ENCODE measurements at regions not wholly inside any gene's neighbourhood (a gene's known extent, or its start where the extent isn't known, plus 50 kb on each side); places are given as distances from the start of the nearest gene placed in this dataset.

DNA sequence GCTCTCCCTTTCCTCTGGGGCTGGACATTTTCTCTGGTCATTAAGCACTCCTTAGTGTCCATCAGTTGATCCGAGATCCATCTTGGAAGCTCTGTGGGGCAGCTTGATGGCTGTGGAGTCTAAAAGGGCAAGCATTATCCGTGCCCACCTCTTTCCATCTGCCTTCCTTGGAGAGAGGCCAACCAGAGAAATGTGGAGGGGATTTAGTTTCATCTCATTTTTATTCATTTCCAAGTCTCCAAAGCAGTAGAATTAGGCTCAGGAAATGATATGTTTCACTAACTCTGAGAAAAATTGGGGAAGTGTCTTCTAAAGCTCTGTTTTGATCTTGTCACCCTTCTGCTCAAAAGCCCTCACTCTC lies 95.9 kb upstream of the KLHL25 start:
- no peak for DNase-seq

GRCh38 chr15:85891470-85891869 lies 96.7 kb upstream of the KLHL25 start:
- DNase-seq: no peak

GRCh38 chr15:85892232-85892631 lies 97.5 kb upstream of the KLHL25 start:
- DNase-seq: no peak

- no peak for DNase-seq
Measured at GRCh38 chr15:85897207-85897894, 102.6 kb upstream of the KLHL25 start.

DNA sequence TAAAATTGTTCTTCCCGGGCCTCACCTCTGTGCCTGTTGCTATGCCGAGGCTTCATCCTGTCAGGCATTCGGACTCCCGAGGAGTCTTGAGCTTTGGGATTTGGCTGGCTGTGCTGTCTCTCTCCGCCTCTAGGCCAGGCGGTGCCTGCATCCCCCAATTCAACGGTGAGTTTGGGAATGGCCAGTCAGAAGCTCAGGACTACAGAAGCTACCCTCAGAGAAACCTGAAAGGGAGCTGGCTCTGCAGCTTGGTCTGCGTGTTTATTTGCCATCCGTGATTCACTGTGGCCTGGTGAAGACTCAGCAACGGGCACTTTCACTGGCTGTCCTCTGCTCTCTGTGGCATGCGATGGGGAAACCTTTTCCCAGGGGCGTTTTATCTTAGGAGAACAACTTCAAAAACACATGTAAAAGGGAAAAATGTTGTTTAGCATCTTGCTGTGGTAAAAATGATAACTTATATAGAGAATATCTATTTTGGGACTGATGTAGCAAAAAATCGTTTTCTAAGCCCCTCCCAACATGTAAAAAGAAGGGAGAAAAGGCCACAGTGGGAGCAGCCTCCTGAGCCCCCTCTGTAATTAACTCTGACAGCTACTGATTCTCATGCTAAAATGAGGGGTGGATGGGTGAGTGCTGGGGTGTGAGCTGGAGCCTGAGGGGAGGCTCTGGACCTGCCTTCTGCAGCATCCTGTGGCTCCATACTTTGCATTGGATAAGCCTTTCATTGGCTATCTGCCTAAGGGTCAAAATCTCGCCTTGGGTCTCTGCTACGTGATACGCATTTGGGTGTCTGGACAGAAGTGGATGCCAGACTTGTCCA lies 103.4 kb upstream of the KLHL25 start:
- DNase-seq: no peak

GRCh38 chr15:85899927-85900326 lies 105.2 kb upstream of the KLHL25 start:
- DNase-seq: no peak

- no peak for DNase-seq
Measured at GRCh38 chr15:85905751-85906450, 111.2 kb upstream of the KLHL25 start.

GRCh38 chr15:85906640-85907039 lies 111.9 kb upstream of the KLHL25 start:
- no peak for DNase-seq

GRCh38 chr15:85910834-85911233 lies 116.1 kb upstream of the KLHL25 start:
- no peak for DNase-seq

DNA sequence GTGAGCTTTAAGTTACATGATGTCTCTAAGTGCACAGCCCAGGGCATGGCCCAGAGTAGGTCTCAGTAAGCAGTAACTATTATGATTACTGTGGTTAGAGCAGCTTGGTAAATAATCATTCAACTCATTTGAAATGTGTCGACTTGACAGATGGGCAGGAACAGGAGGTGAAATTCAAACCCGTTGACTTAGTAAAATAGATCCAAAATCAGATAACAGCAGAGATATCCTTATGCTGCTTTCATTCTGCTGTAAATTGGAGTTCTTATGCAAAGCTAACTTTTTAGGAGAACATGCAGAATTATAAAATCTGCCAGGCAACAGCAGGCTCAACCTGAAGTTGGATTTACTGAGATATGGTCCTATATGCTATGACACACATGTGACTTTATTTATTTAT lies 118.7 kb upstream of the KLHL25 start:
- DNase-seq: no peak

- DNase-seq: no peak
Measured at GRCh38 chr15:85920956-85921355, 126.2 kb upstream of the KLHL25 start.

DNA sequence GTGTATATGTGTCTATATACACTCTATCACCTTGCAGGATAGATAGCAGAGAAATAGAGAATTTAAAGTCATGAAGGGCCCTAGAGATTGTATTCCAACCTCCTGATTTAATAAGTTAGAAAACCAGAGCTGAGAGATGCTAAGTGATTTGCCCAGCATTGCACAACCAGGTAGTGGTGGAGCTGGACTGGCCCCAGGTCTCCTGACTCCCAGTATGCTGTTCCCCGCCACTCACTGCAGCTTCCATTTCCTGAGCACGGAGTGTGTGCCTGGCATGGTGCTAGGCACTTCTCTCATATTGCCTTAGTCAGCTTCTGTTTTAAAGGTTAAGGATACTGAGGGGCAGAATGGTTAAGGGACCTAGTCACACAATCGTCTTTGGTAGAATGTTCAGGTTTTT lies 129.4 kb upstream of the KLHL25 start:
- no peak for DNase-seq

DNA sequence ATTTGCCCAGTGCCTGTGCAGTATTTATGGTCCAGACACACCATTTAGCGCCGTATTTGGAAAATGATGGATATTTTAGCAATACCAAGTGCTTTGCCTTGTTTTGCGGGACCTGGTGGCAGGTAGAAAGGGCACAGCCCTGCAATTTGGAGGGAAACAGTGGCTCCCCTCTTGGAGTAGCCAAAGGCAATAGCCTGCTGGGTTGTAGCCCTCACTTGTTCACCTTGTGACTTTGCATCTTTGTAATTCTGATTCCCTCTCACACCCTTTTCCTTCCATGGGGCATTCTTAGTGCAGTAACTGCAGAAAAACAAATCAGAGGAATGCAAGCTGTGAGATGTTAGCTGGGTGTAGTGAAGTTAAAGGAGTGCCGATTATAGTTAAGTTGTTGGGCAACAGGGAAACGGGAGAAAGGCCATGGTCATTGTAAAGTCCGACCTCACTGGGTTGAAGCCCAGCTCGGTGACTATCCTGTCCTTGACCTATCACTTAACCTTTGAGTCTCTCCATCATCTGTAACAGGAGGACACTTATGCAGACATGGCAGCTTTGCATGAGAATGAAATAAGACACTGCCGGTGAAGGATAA lies 131.0 kb upstream of the KLHL25 start:
- DNase-seq: no peak

- no peak for DNase-seq
Measured at GRCh38 chr15:85926834-85927233, 132.1 kb upstream of the KLHL25 start.

DNA sequence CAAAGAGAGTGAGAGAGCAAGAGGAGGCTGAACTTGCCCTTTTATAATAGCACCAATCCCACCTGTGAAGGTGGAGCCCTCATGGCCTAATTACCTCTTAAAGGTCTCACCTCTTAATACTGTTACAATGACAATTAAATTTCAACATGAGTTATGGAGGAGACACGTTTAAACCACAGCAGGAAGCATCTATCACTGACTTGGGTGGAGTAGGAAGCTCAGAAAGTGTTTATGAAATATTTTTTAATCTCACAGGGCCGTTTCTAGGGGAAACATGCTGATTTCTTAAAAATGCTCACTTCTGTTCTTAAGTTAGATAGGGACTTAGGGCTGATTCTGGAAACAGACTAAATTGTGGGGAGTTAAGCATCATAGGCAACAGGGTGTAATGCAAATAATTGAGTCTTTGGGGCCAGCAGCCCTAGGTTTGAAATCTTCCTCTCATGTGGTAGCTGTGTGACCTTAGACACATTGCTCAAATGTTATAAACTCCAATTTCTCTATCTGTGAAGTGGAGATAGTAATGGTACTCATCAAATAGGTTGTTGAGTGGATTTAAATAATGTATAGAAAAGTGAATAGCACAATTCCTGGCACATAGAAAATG lies 133.3 kb upstream of the KLHL25 start:
- DNase-seq: no peak

DNA sequence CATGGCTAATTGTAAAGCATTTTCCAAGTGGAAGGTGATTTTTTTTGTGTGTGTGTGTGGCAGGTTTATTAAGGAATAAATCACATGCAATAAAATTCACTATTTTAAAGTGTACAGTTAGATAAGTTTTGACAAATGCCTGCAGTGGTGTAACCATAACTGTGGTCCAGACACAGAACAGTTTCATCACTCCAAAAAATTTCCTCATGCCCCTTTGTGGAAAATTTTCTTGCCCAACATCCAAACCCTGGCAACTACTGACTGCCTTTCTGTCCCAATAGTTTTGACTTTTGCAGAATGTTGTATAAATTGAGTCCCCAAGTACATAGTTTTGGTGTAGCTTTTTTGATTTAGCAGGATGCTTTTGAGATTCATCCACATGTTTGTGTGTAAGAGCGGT lies 135.1 kb upstream of the KLHL25 start:
- no peak for DNase-seq

DNA sequence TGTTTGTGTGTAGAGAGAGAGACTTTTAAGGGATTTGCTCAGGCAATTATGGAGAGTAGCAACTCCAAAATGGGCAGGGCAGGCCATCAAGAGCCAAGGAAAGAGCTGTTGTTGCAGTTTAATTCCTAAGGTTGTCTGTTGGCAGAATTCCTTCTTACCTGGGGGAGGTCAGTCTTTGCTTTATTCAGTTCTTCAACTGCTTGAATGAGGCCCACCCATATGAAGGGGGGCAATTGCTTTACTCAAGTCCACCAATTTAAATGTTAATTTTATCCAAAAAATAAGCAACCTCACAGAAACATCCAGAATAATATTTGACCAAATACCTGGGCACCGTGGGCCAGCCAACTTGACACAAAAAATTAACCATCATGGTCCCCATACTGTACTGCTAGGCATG lies 137.7 kb upstream of the KLHL25 start:
- DNase-seq: no peak

DNA sequence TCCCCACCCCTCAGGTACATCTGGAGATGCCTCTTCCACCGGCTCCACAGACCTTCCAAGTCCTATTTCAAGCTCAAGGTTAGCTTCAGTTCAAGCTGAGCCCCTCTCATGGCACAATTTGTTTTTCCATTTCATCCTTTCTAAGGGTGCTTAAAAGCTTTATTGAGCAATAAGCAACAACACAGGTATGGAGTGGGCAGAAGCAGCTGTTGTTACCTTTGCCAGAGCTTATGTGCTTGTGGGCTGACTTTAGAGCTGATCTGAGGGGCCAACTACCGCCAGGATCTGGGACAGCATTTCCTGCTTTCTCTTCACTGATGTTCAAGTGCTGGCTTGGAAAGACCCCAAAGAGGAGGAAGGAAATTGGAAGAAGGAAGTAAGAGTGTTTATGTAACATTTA lies 140.0 kb upstream of the KLHL25 start:
- DNase-seq: no peak

GRCh38 chr15:85935182-85935581 lies 140.5 kb upstream of the KLHL25 start:
- no peak for DNase-seq

DNA sequence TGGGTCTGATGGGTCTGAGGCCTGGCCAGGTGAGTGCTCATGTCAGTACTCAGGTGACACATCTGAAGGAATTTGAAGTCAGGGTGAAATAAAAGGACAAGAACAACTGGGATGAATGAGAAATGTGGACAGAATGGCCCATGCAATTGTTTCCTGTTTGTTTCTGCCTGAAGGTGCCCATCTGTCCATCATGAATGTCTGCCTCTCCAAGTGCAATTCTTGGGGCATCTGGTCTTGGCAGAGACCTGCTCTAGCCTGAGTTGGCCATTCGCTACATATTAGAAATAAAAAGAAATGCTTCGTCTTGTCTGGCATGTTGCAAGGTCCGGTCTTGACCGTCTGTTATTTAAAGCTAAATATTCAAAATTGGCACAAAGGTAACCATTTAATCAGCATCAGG lies 142.0 kb upstream of the AGBL1 start:
- DNase-seq: no peak

DNA sequence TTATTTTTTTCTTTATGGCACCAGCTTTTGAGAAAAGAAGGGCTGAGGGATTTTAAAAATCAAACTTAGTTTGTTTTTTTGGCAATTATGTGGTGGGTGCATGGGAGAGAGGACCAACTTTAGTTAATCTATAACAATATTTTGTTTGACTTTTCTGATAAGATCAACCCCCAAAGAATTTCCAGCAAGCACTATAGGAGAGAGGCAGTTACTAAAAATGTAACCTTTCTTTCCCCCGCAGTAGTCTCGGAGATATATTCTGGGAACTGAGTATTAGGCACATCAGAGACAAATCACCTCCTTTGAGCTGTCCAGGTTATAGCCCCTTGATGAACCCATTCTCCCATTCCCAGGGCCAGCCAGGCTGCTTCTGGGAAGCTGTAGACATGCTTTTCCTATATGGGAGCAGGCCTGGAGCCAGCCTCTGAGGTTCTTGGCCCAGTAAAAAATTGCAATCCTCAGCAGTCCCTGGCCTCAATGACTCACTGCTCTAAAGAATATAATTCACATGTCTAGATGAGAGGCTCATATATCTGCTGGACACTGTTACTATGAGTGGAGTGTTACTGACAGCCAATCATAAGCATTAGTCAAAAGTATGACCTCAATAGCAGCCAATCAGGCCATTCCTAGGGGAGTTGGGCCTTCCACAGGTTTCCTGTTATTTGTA lies 138.3 kb upstream of the AGBL1 start:
- no peak for DNase-seq

DNA sequence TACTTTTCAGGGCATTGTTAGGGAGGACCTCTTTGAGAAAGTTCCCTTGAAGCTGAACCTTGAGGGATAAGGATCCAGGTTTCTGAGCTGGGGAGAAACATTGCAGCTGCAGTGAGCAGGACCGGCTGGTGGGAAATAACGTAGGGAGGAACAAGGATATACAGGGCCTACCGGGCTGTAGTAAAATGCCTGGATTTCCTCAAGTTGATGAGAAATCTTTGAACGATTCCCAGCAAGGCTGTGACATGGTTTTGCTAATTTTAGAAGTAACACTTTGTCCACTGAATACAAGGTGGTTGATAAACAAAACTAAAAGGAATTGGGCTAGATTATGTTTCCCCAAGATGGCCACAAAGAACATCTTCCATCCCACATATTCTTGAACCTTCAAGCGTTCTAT lies 137.0 kb upstream of the AGBL1 start:
- DNase-seq: no peak

GRCh38 chr15:85943151-85943550 lies 136.5 kb upstream of the AGBL1 start:
- DNase-seq: no peak

All from T1000 (cell line).